K562 (cell line): ENCODE measurements at regions not wholly inside any gene's neighbourhood (a gene's known extent, or its start where the extent isn't known, plus 50 kb on each side); places are given as distances from the start of the nearest gene placed in this dataset.

Experiments
- ATF3 ChIP-seq, 2 experiments: fragments of 450-650 bp in 1 of 2; sonication (generic) in 1 of 2; formaldehyde crosslinking in 1 of 2; IDR thresholded peaks in 1 of 2; conservative IDR thresholded peaks in 1 of 2; 2 replicates each; pipeline versions ENCODE4 v1.6.1 to v1.8.1; 2016 to 2023; ENCODE audit warnings: mild to moderate bottlenecking in 2 of 2, moderate library complexity in 2 of 2, inconsistent platforms in 1 of 2, missing genetic modification reagents in 1 of 2
- CBX5 ChIP-seq: IDR thresholded peaks from 2 replicates; pipeline ENCODE4 v1.6.1; 2014; ENCODE audit warnings: low read depth, borderline replicate concordance
- CHAMP1 ChIP-seq: fragments of 450-650 bp; IDR thresholded peaks from 2 replicates; pipeline ENCODE4 v1.6.1; 2016; ENCODE audit warnings: mild to moderate bottlenecking
- E2F3 ChIP-seq: fragments of 250-450 bp; sonication (Bioruptor Pico); IDR thresholded peaks from 2 replicates; pipeline ENCODE4 v1.4.0; 2020; ENCODE audit warnings: mild to moderate bottlenecking
- EP300 ChIP-seq: IDR thresholded peaks from 2 replicates; pipeline ENCODE4 v1.6.1; 2012; ENCODE audit warnings: low read length, improper control_type of control experiment
- HDAC1 ChIP-seq, 2 experiments: fragments of 450-650 bp; IDR thresholded peaks; 2 replicates each; pipeline ENCODE4 v1.6.1; 2016 to 2017; ENCODE audit warnings: inconsistent platforms in 1 of 2, mild to moderate bottlenecking in 1 of 2, moderate library complexity in 1 of 2
- HDGF ChIP-seq: fragments of 450-650 bp; IDR thresholded peaks from 2 replicates; pipeline ENCODE4 v1.6.1; 2016
- HMGN3 ChIP-seq: IDR thresholded peaks from 2 replicates; pipeline ENCODE4 v1.6.1; 2011; ENCODE audit warnings: borderline replicate concordance, low read depth, mild to moderate bottlenecking, mixed read lengths, low read length; ENCODE audit not compliant: insufficient read length; ENCODE audit errors: extremely low read depth
- L3MBTL2 ChIP-seq: fragments of 450-650 bp; IDR thresholded peaks from 2 replicates; pipeline ENCODE4 v1.6.1; 2016; ENCODE audit warnings: mild to moderate bottlenecking, moderate library complexity
- MTF1 ChIP-seq: fragments of 250-450 bp; sonication (Bioruptor Pico); IDR thresholded peaks from 2 replicates; pipeline ENCODE4 v1.9.0; 2021; ENCODE audit warnings: moderate library complexity, mild to moderate bottlenecking, inconsistent platforms, borderline replicate concordance
- NONO ChIP-seq, 2 experiments: fragments of 200-400 bp in 1 of 2; fragments of 450-650 bp in 1 of 2; formaldehyde crosslinking in 1 of 2; IDR thresholded peaks; 2 replicates each; pipeline ENCODE4 v1.6.1; 2017; ENCODE audit warnings: low read depth in 2 of 2, mild to moderate bottlenecking in 2 of 2, moderate library complexity in 2 of 2, low read length in 1 of 2
- NR2C2 ChIP-seq, 2 experiments: fragments of 200-800 bp in 1 of 2; sonication (Bioruptor generic) in 1 of 2; sonication (generic) in 1 of 2; formaldehyde crosslinking in 1 of 2; IDR thresholded peaks; 2 replicates each; pipeline versions ENCODE4 v1.6.1 to v1.8.0; 2016 to 2022; ENCODE audit warnings: mild to moderate bottlenecking in 1 of 2, missing compliant biosample characterization in 1 of 2, missing genetic modification characterization in 1 of 2, missing genetic modification reagents in 1 of 2
- PREB ChIP-seq: sonication (generic); formaldehyde crosslinking; IDR thresholded peaks from 2 replicates; pipeline ENCODE4 v1.8.1; 2023; ENCODE audit warnings: mild to moderate bottlenecking, missing genetic modification reagents
- SMC3 ChIP-seq: conservative IDR thresholded peaks from 2 replicates; pipeline ENCODE4 v1.6.1; 2011; ENCODE audit warnings: low read depth, low read length, improper control_type of control experiment; ENCODE audit not compliant: insufficient read depth
- SRSF9 ChIP-seq: fragments of 200-400 bp; formaldehyde crosslinking; IDR thresholded peaks from 2 replicates; pipeline ENCODE4 v1.6.1; 2017; ENCODE audit warnings: low read depth, low read length, borderline replicate concordance
- TAF1 ChIP-seq: IDR thresholded peaks from 2 replicates; pipeline ENCODE4 v1.6.1; 2011; ENCODE audit warnings: mild to moderate bottlenecking, low read length, moderate library complexity; ENCODE audit not compliant: insufficient read depth, control insufficient read depth, severe bottlenecking; ENCODE audit errors: extremely low read depth
- ZNF398 ChIP-seq: fragments of 250-450 bp; sonication (Bioruptor Pico); IDR thresholded peaks from 2 replicates; pipeline ENCODE4 v1.8.0; 2021; ENCODE audit warnings: moderate library complexity, mild to moderate bottlenecking, inconsistent platforms
- ZNF511 ChIP-seq: sonication (generic); formaldehyde crosslinking; IDR thresholded peaks from 2 replicates; pipeline ENCODE4 v1.8.0; 2022; ENCODE audit warnings: mild to moderate bottlenecking, missing genetic modification reagents

GRCh38 chr4:126955292-126956183 is 677.2 kb upstream of the INTU start (continued):
- TF ChIP-seq HDAC1 (IDR thresholded peaks at IDR 0.05): no peak; a peak in 1 of 4 replicates
- TF ChIP-seq PREB (CRISPR knock-in tag): peak; percentile 70; the same call in 1 of the 2 replicates
- TF ChIP-seq CHAMP1: 0 out of 2 replicates have a peak, but pooled peaks have one; percentile 69
- TF ChIP-seq SMC3: 0 out of 2 replicates have a peak, but pooled peaks have one; percentile 10
- no peak for TF ChIP-seq MTF1 (CRISPR knock-in tag)
- no peak for TF ChIP-seq SRSF9
- peak; percentile 68 for TF ChIP-seq HDGF
- no peak for TF ChIP-seq ATF3 (IDR thresholded peaks at IDR 0.05)
- peak; percentile 62; the same call in 1 of the 2 replicates for TF ChIP-seq ATF3 (CRISPR knock-in tag; conservative IDR thresholded peaks at IDR 0.05)
- TF ChIP-seq EP300: peak; percentile 47; the same call in 1 of the 2 replicates
- TF ChIP-seq CBX5: peak; percentile 23; the same call in 1 of the 2 replicates
- TF ChIP-seq NONO (IDR thresholded peaks at IDR 0.05; ENCODE audit: low read depth in 2 of 2, low read length in 1 of 2): peak in 1 of 2 experiments; percentile 85; a peak in 2 of 4 replicates
- TF ChIP-seq ZNF511 (CRISPR knock-in tag): no peak
- TF ChIP-seq TAF1: peak; percentile 98
- no peak for TF ChIP-seq NR2C2 (CRISPR knock-in tag; IDR thresholded peaks at IDR 0.05)
- TF ChIP-seq NR2C2 (tag; IDR thresholded peaks at IDR 0.05): peak; percentile 17; the same call in 1 of the 2 replicates
- no peak for TF ChIP-seq ZNF398 (CRISPR knock-in tag)
- no peak for TF ChIP-seq HMGN3
- TF ChIP-seq L3MBTL2: peak; percentile 75
- peak; percentile 45; the same call in 1 of the 2 replicates for TF ChIP-seq E2F3 (CRISPR knock-in tag)
